ENCODE measurements at regions not wholly inside any gene's neighbourhood (a gene's known extent, or its start where the extent isn't known, plus 50 kb on each side); places are given as distances from the start of the nearest gene placed in this dataset.

- Histone ChIP-seq H3K36me3 (ENCODE audit: control insufficient read depth in 4 of 4, insufficient read depth in 3 of 4, low read depth in 1 of 4, low read length in 3 of 4) (no peaks in the 10 kb centered on the region), H3K4me3 (ENCODE audit: low read depth in 1 of 3, low read length in 3 of 3) (no peak overlapping the region), H3K9me3 (ENCODE audit: control insufficient read depth in 4 of 4, low read length in 3 of 4) (no peaks in the 10 kb centered on the region), H3K27ac (ENCODE audit: low read depth in 1 of 2, low read length in 2 of 2) (no peak overlapping the region), H3K9ac (ENCODE audit: low read depth in 1 of 2, low read length in 2 of 2) (no peak overlapping the region), H3K4me1 (ENCODE audit: control insufficient read depth in 4 of 4, insufficient read depth in 4 of 4, low read length in 3 of 4) (no peaks in the 10 kb centered on the region), H3K27me3 (ENCODE audit: control insufficient read depth in 4 of 4, insufficient read depth in 4 of 4, low read length in 3 of 4) (no peaks in the 10 kb centered on the region)
- TF ChIP-seq CTCF (IDR thresholded peaks at IDR 0.05; ENCODE audit: low read depth, low read length, missing input control) (no peak), GABPA (IDR thresholded peaks at IDR 0.05 in 1 of 2, conservative IDR thresholded peaks at IDR 0.05 in 1 of 2) (no peak), EGR1 (IDR thresholded peaks at IDR 0.05; ENCODE audit: low read depth in 2 of 2) (no peak), ATF3 (IDR thresholded peaks at IDR 0.05) (no peak), FOXA2 (IDR thresholded peaks at IDR 0.05) (no peak), HNF4A (conservative IDR thresholded peaks at IDR 0.05) (no peak)
- no peak for DNase-seq (ENCODE audit: low spot score)
- WGBS, result 81% methylated on average over 4 of the region's 4 CpGs
Observed at GRCh38 chr2:37870829-37871228, 54.3 kb upstream of the RMDN2 start.

GRCh38 chr2:37871456-37872191, 53.5 kb upstream of the RMDN2 start:
- 81% methylated on average over 7 of the region's 7 CpGs for WGBS
- H3K9ac ChIP-seq (ENCODE audit: low read depth in 1 of 2, low read length in 2 of 2), result no peak overlapping the region

More at GRCh38 chr2:37871456-37872191, 53.5 kb upstream of the RMDN2 start:
- no peak overlapping the region for H3K27ac ChIP-seq (ENCODE audit: low read depth in 1 of 2, low read length in 2 of 2)
- TF ChIP-seq JUND (IDR thresholded peaks at IDR 0.05) (no peak), FOXA2 (IDR thresholded peaks at IDR 0.05) (no peak), ZBTB33 (IDR thresholded peaks at IDR 0.05) (no peak), REST (IDR thresholded peaks at IDR 0.05) (no peak), RXRA (IDR thresholded peaks at IDR 0.05) (no peak), EGR1 (IDR thresholded peaks at IDR 0.05; ENCODE audit: low read depth in 2 of 2) (no peak), HNF4A (conservative IDR thresholded peaks at IDR 0.05) (no peak), CTCF (IDR thresholded peaks at IDR 0.05; ENCODE audit: low read depth, low read length, missing input control) (no peak)
- DNase-seq (ENCODE audit: low spot score), result no peak
- no peaks in the 10 kb centered on the region for H3K4me1 ChIP-seq (ENCODE audit: control insufficient read depth in 4 of 4, insufficient read depth in 4 of 4, low read length in 3 of 4)
- H3K36me3 ChIP-seq (ENCODE audit: control insufficient read depth in 4 of 4, insufficient read depth in 3 of 4, low read depth in 1 of 4, low read length in 3 of 4), result no peaks in the 10 kb centered on the region
- H3K9me3 ChIP-seq (ENCODE audit: control insufficient read depth in 4 of 4, low read length in 3 of 4), result no peaks in the 10 kb centered on the region
- no peak overlapping the region for H3K4me3 ChIP-seq (ENCODE audit: low read depth in 1 of 3, low read length in 3 of 3)
- H3K27me3 ChIP-seq (ENCODE audit: control insufficient read depth in 4 of 4, insufficient read depth in 4 of 4, low read length in 3 of 4), result no peaks in the 10 kb centered on the region
